Kidney (tissue), 13 donors: ENCODE measurements at regions not wholly inside any gene's neighbourhood (a gene's known extent, or its start where the extent isn't known, plus 50 kb on each side); places are given as distances from the start of the nearest gene placed in this dataset.
"Not testable (repeated sequence)": the region's sequence is repeated elsewhere in the genome, so short reads cannot be mapped to it uniquely, and the experiment has no call there.

ENCODE experiments used
- DNase-seq, 5 donors: peaks; one replicate each; pipeline ENCODE4 v3.0.0-alpha.2; 2013 to 2020
- FAIRE-seq: peaks from 2 replicates; lab custom pipeline; 2012; peaks lifted over from hg19 to GRCh38; lab: Jason Lieb, UNC
- H3K27ac ChIP-seq, 2 donors: one replicate each; pipeline ENCODE4 v1.7.0; 2013; ENCODE audit warnings: low read depth in 2 of 2, low read length in 2 of 2, inconsistent platforms in 1 of 2
- H3K27me3 ChIP-seq: one replicate; pipeline ENCODE4 v1.7.1; 2013; ENCODE audit warnings: low read length, inconsistent platforms; ENCODE audit not compliant: control insufficient read depth, insufficient read depth
- H3K36me3 ChIP-seq, 3 donors: one replicate each; pipeline versions ENCODE4 v1.7.0 to v1.7.1; 2013; ENCODE audit warnings: low read length in 3 of 3, control low read depth in 1 of 3, inconsistent platforms in 1 of 3; ENCODE audit not compliant: insufficient read depth in 3 of 3, control insufficient read depth in 2 of 3
- H3K4me1 ChIP-seq, 3 donors: one replicate each; pipeline versions ENCODE4 v1.7.0 to v1.7.1; 2013; ENCODE audit warnings: low read length in 3 of 3, inconsistent platforms in 1 of 3, low read depth in 1 of 3; ENCODE audit not compliant: control insufficient read depth in 2 of 3, insufficient read depth in 2 of 3
- H3K4me3 ChIP-seq, 3 donors: one replicate each; pipeline versions ENCODE4 v1.7.0 to v1.8.1; 2013; ENCODE audit warnings: low read length in 3 of 3, control low read depth in 1 of 3, inconsistent platforms in 1 of 3
- H3K9ac ChIP-seq, 3 donors: one replicate each; pipeline versions ENCODE4 v1.7.0 to v1.7.1; 2013; ENCODE audit warnings: low read length in 3 of 3, control low read depth in 1 of 3, inconsistent platforms in 1 of 3
- H3K9me3 ChIP-seq, 3 donors: one replicate each; pipeline versions ENCODE4 v1.7.0 to v1.7.1; 2013; ENCODE audit warnings: low read length in 3 of 3, control low read depth in 1 of 3, inconsistent platforms in 1 of 3; ENCODE audit not compliant: control insufficient read depth in 2 of 3, insufficient read depth in 1 of 3
- CTCF ChIP-seq: IDR thresholded peaks from 3 replicates; pipeline ENCODE4 v1.5.1; 2012; ENCODE audit warnings: mild to moderate bottlenecking, moderate library complexity, borderline replicate concordance; ENCODE audit not compliant: insufficient read depth; ENCODE audit errors: extremely low read depth
- intact Hi-C: fragments of 100-400 bp; cut with DNase I; formaldehyde crosslinking; loops from one replicate; pipeline ENCODE4 v1.11.1; 2022
- donor health status: control.
- donor health status: control.
- donor health status: control.
- donor health status: control.
- donor health status: control.
- donor health status: DM: yes; HTN: yes; CAD: no.
- donor health status: Normal renal cell carcinoma (clear cell type).

DNA sequence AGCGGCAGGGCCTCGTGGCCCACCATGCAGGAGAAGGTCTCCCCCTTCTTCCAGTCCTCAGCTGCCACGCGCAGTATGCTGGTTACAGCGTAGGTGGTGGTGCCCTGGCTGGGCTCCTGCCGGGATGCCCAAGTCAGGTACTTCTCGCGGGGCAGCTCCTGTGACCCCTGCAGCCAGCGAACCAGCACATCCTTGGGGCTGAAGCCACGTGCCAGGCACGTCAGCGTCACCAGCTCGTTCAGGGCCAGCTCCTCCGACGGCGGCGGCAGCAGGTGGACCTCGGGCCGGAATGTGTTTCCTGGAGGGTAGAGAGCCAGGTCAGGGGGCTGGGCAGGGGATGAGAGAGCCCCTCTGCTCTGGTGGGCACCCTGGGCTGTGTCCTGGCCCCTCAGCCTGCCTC, 60.7 kb downstream of the TMEM121 start:
- H3K9ac ChIP-seq, DNase-seq: not testable (repeated sequence)
- intact Hi-C loops, result loop anchor here (10.0 kb wide), 1 partner anchor 118 kb away; no protein-coding TSS in a partner anchor

GRCh38 chr14:105587482-105588235, 61.3 kb downstream of the TMEM121 start:
- not testable (repeated sequence) for H3K36me3 ChIP-seq, H3K27ac ChIP-seq, H3K27me3 ChIP-seq, H3K9me3 ChIP-seq, H3K4me3 ChIP-seq, FAIRE-seq, H3K4me1 ChIP-seq, H3K9ac ChIP-seq
- peak in 2 of 5 donors; percentile 20 to 70 for DNase-seq
- intact Hi-C loops, result loop anchor here (10.0 kb wide), 1 partner anchor 117 kb away; no protein-coding TSS in a partner anchor

More for the DNA sequence above, 60.7 kb downstream of the TMEM121 start:
- not testable (repeated sequence) for H3K4me3 ChIP-seq, H3K9me3 ChIP-seq, H3K27ac ChIP-seq, H3K36me3 ChIP-seq, H3K27me3 ChIP-seq, FAIRE-seq, H3K4me1 ChIP-seq

- H3K4me1 ChIP-seq, result no peaks in the 10 kb centered on the region
- no peaks in the 10 kb centered on the region for H3K36me3 ChIP-seq
- DNase-seq, result peak in 2 of 5 donors; percentile 12 to 67
- H3K27ac ChIP-seq, result no peak overlapping the region
- no peaks in the 10 kb centered on the region for H3K27me3 ChIP-seq
- no peak for FAIRE-seq
- TF ChIP-seq CTCF, result no peak
- no peak overlapping the region for H3K9ac ChIP-seq
- intact Hi-C loops, result loop anchor here (10.0 kb wide), 1 partner anchor 116 kb away; no protein-coding TSS in a partner anchor
- H3K4me3 ChIP-seq, result no peak overlapping the region
- H3K9me3 ChIP-seq, result no peaks in the 10 kb centered on the region
These were observed 62.0 kb downstream of the TMEM121 start for GRCh38 chr14:105588236-105588860.

DNA sequence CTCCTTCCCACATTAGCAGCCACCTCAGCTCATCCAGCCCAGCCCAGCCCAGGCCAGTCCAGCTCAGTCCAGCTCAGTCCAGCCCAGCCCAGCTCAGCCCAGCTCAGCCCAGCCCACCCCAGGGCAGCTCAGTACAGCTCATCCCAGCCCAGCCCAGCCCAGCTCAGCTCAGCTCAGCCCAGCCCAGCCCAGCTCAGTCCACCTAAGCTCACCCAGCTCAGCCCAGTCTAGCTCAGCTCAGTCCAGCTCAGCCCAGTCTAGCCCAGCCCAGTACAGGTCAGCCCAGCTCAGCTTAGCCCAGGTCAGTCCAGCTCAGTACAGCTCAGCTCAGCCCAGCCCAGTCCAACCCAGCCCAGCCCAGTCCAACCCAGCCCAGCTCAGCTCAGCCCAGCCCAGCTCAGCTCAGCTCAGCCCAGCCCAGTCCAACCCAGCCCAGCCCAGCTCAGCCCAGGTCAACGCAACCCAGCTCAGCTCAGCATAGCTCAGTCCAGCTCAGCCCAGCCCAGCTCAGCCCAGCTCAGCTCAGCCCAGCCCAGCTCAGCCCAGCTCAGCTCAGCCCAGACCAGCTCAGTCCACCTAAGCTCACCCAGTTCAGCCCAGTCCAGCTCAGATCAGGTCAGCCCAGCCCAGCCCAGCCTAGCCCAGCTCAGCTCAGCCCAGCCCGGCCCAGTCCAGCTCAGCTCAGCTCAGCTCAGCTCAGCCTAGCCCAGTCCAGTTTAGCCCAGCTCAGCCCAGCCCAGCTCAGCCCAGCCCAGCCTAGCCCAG, 63.0 kb downstream of the TMEM121 start:
- FAIRE-seq (no peak), DNase-seq (peak in 2 of 5 donors; percentile 11 to 76)
- no peak overlapping the region for H3K27ac ChIP-seq
- no peak overlapping the region for H3K4me3 ChIP-seq
- intact Hi-C loops, result loop anchor here (10.0 kb wide), 1 partner anchor 115 kb away; no protein-coding TSS in a partner anchor
- H3K9me3 ChIP-seq, result no peaks in the 10 kb centered on the region
- no peaks in the 10 kb centered on the region for H3K4me1 ChIP-seq
- H3K36me3 ChIP-seq, result no peaks in the 10 kb centered on the region
- H3K9ac ChIP-seq, result no peak overlapping the region
- no peak for TF ChIP-seq CTCF
- no peaks in the 10 kb centered on the region for H3K27me3 ChIP-seq

GRCh38 chr14:105589926-105590185, 63.5 kb downstream of the TMEM121 start:
- intact Hi-C loops, result loop anchor here (10.0 kb wide), 1 partner anchor 115 kb away; no protein-coding TSS in a partner anchor
- H3K4me3 ChIP-seq, H3K27me3 ChIP-seq, H3K36me3 ChIP-seq, H3K9ac ChIP-seq, H3K27ac ChIP-seq, H3K9me3 ChIP-seq, FAIRE-seq, H3K4me1 ChIP-seq: not testable (repeated sequence)
- peak in 1 of 5 donors; percentile 14 for DNase-seq
